ENCODE measurements at regions not wholly inside any gene's neighbourhood (a gene's known extent, or its start where the extent isn't known, plus 50 kb on each side); places are given as distances from the start of the nearest gene placed in this dataset.

DNA sequence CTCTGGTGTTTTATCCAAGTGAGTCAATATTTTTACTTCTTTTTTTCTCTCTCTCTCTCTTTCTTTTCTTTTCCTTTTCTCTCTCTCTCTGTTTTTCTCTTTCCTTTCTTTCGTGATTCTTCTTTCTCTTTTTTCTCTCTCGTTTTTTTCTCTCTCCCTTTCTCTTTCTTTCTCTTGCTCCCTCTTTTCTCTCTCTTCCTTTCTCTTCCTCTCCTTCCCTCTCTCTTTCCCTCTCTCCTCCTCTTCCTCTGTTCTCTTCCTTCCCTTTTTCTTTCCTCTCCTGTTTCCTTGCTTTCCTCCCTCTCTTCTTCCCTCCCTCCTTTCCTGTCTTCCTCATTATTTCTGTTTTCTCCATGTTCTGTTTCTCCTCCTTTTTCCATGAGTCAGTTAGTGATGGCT, 641.5 kb downstream of the FGF9 start:
- no peak for DNase-seq
- H3K9me3 Mint-ChIP-seq, result peaks cover 2% of the 10 kb centered on the region
- no peaks in the 10 kb centered on the region for H3K4me1 Mint-ChIP-seq
- H3K36me3 Mint-ChIP-seq, result peaks cover 1% of the 10 kb centered on the region
- no peak overlapping the region for H3K27ac Mint-ChIP-seq
- H3K27me3 Mint-ChIP-seq, result peaks cover 2% of the 10 kb centered on the region
- no peak overlapping the region for H3K4me3 Mint-ChIP-seq

GRCh38 chr13:22316494-22317025, 645.7 kb downstream of the FGF9 start:
- no peaks in the 10 kb centered on the region for H3K36me3 Mint-ChIP-seq
- H3K27ac Mint-ChIP-seq, result no peak overlapping the region
- no peaks in the 10 kb centered on the region for H3K4me1 Mint-ChIP-seq
- H3K27me3 Mint-ChIP-seq, result no peaks in the 10 kb centered on the region
- no peak overlapping the region for H3K4me3 Mint-ChIP-seq
- no peak for DNase-seq
- H3K9me3 Mint-ChIP-seq, result no peaks in the 10 kb centered on the region

GRCh38 chr13:22320991-22321390, 650.1 kb downstream of the FGF9 start:
- DNase-seq, result no peak
- H3K27me3 Mint-ChIP-seq, result no peaks in the 10 kb centered on the region
- no peak overlapping the region for H3K27ac Mint-ChIP-seq
- H3K36me3 Mint-ChIP-seq, result peaks cover 1% of the 10 kb centered on the region
- H3K4me3 Mint-ChIP-seq, result no peak overlapping the region
- H3K4me1 Mint-ChIP-seq, result no peaks in the 10 kb centered on the region
- no peaks in the 10 kb centered on the region for H3K9me3 Mint-ChIP-seq

- no peak for DNase-seq
- Mint-ChIP-seq H3K27ac (no peak overlapping the region), H3K4me3 (no peak overlapping the region), H3K36me3 (peaks cover 1% of the 10 kb centered on the region), H3K9me3 (no peaks in the 10 kb centered on the region), H3K4me1 (no peaks in the 10 kb centered on the region), H3K27me3 (no peaks in the 10 kb centered on the region)
These were observed 654.9 kb downstream of the FGF9 start for GRCh38 chr13:22325761-22326160.

- H3K27ac Mint-ChIP-seq, result no peak overlapping the region
These were observed 661.5 kb downstream of the FGF9 start for GRCh38 chr13:22332416-22332815.

GRCh38 chr13:22336460-22336859, 665.6 kb downstream of the FGF9 start:
- no peak for DNase-seq
- H3K4me1 Mint-ChIP-seq, result no peaks in the 10 kb centered on the region
- no peak overlapping the region for H3K27ac Mint-ChIP-seq
- peaks cover 4% of the 10 kb centered on the region for H3K27me3 Mint-ChIP-seq
- H3K9me3 Mint-ChIP-seq, result peaks cover 10% of the 10 kb centered on the region
- peaks cover 11% of the 10 kb centered on the region for H3K36me3 Mint-ChIP-seq
- no peak overlapping the region for H3K4me3 Mint-ChIP-seq

More at GRCh38 chr13:22332416-22332815, 661.5 kb downstream of the FGF9 start:
- no peak overlapping the region for H3K4me3 Mint-ChIP-seq
- H3K9me3 Mint-ChIP-seq, result peaks cover 4% of the 10 kb centered on the region
- no peaks in the 10 kb centered on the region for H3K4me1 Mint-ChIP-seq
- DNase-seq, result no peak
- no peaks in the 10 kb centered on the region for H3K27me3 Mint-ChIP-seq
- peaks cover 7% of the 10 kb centered on the region for H3K36me3 Mint-ChIP-seq

GRCh38 chr13:22357132-22357531, 686.3 kb downstream of the FGF9 start:
- Mint-ChIP-seq H3K36me3 (peaks cover 2% of the 10 kb centered on the region), H3K9me3 (peaks cover 10% of the 10 kb centered on the region), H3K4me3 (no peak overlapping the region), H3K27me3 (no peaks in the 10 kb centered on the region), H3K4me1 (peaks cover 5% of the 10 kb centered on the region), H3K27ac (peak overlapping the region; percentile 7)
- no peak for DNase-seq

- Mint-ChIP-seq H3K4me3 (no peak overlapping the region), H3K27me3 (no peaks in the 10 kb centered on the region), H3K36me3 (peaks cover 4% of the 10 kb centered on the region), H3K27ac (no peak overlapping the region), H3K9me3 (peaks cover 20% of the 10 kb centered on the region), H3K4me1 (no peaks in the 10 kb centered on the region)
- no peak for DNase-seq
These were observed 698.2 kb downstream of the FGF9 start for GRCh38 chr13:22369090-22369489.

DNA sequence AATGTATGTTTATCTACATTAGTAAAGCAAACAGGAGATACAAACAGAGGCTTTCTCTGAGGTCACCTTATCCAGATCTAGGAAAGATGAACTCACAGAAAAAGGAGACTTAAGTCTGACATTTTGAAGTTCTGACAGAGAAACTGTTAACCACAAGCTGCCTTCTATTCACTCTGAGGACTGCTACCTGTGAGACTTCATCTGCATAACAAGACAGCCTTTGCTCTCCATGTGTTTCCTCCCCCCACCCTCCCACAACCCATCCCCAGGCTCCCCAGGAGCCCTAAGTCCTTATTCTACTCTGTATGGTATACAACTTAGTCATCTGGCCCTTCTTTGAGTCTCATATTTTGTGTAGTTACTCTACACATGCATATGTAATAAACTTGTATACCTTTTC, 699.0 kb downstream of the FGF9 start:
- Mint-ChIP-seq H3K27ac (no peak overlapping the region), H3K27me3 (no peaks in the 10 kb centered on the region), H3K9me3 (peaks cover 17% of the 10 kb centered on the region), H3K36me3 (peaks cover 3% of the 10 kb centered on the region), H3K4me3 (no peak overlapping the region), H3K4me1 (no peaks in the 10 kb centered on the region)
- DNase-seq, result no peak

- H3K27me3 Mint-ChIP-seq, result no peaks in the 10 kb centered on the region
- no peak overlapping the region for H3K27ac Mint-ChIP-seq
- DNase-seq, result no peak
- no peak overlapping the region for H3K4me3 Mint-ChIP-seq
- H3K36me3 Mint-ChIP-seq, result peaks cover 3% of the 10 kb centered on the region
- H3K4me1 Mint-ChIP-seq, result no peaks in the 10 kb centered on the region
- peaks cover 20% of the 10 kb centered on the region for H3K9me3 Mint-ChIP-seq
These were observed 701.4 kb downstream of the FGF9 start for GRCh38 chr13:22372261-22372660.

GRCh38 chr13:22375151-22375550, 704.3 kb downstream of the FGF9 start:
- DNase-seq, result no peak
- Mint-ChIP-seq H3K27me3 (no peaks in the 10 kb centered on the region), H3K27ac (no peak overlapping the region), H3K9me3 (peaks cover 28% of the 10 kb centered on the region), H3K4me3 (no peak overlapping the region), H3K4me1 (no peaks in the 10 kb centered on the region), H3K36me3 (peaks cover 3% of the 10 kb centered on the region)

- no peaks in the 10 kb centered on the region for H3K4me1 Mint-ChIP-seq
- H3K4me3 Mint-ChIP-seq, result no peak overlapping the region
- no peaks in the 10 kb centered on the region for H3K9me3 Mint-ChIP-seq
- no peaks in the 10 kb centered on the region for H3K36me3 Mint-ChIP-seq
- H3K27ac Mint-ChIP-seq, result no peak overlapping the region
- no peak for DNase-seq
- no peaks in the 10 kb centered on the region for H3K27me3 Mint-ChIP-seq
These were observed 717.0 kb downstream of the FGF9 start for GRCh38 chr13:22387899-22388298.

DNA sequence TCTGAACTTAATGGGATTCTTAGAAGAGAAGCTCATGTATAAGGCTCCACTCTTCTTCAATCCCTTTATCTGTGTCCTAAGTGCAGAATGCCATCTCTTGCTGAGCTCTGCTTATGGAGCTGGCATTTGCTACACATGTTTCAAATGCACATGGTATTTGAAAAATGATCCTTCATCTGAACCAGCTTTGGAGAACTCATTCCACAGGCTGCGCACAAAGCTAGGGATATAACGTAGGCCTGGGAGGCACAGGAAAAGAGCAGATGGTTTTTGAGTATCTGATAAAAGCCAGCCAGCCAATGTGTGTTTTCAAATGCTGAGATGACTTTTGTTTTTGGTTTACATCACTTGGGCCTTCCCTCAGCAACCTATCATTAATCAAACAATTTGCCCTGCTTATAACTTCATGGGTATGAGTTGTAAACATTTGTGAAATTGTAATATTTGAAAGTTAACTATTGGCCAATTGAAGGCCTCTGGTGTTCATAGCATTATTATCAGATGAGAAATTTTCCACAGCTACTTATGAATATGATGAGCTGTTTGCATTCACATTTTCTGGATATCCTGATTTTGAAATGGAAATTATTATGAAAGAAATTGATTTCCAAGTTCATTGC, 729.0 kb downstream of the FGF9 start:
- no peak overlapping the region for H3K27ac Mint-ChIP-seq
- no peak for DNase-seq
- H3K36me3 Mint-ChIP-seq, result peaks cover 2% of the 10 kb centered on the region
- H3K4me3 Mint-ChIP-seq, result no peak overlapping the region
- H3K9me3 Mint-ChIP-seq, result peaks cover 2% of the 10 kb centered on the region
- no peaks in the 10 kb centered on the region for H3K4me1 Mint-ChIP-seq
- H3K27me3 Mint-ChIP-seq, result peaks cover 3% of the 10 kb centered on the region

GRCh38 chr13:22402682-22403081, 731.8 kb downstream of the FGF9 start:
- H3K4me3 Mint-ChIP-seq, result no peak overlapping the region
- peaks cover 2% of the 10 kb centered on the region for H3K9me3 Mint-ChIP-seq
- no peak overlapping the region for H3K27ac Mint-ChIP-seq
- H3K27me3 Mint-ChIP-seq, result peaks cover 3% of the 10 kb centered on the region
- DNase-seq, result no peak
- H3K4me1 Mint-ChIP-seq, result no peaks in the 10 kb centered on the region
- peaks cover 2% of the 10 kb centered on the region for H3K36me3 Mint-ChIP-seq

- no peaks in the 10 kb centered on the region for H3K4me1 Mint-ChIP-seq
- peaks cover 2% of the 10 kb centered on the region for H3K36me3 Mint-ChIP-seq
- no peak overlapping the region for H3K27ac Mint-ChIP-seq
- no peak for DNase-seq
- H3K4me3 Mint-ChIP-seq, result no peak overlapping the region
- peaks cover 2% of the 10 kb centered on the region for H3K9me3 Mint-ChIP-seq
- H3K27me3 Mint-ChIP-seq, result peaks cover 3% of the 10 kb centered on the region
These were observed 732.3 kb downstream of the FGF9 start for GRCh38 chr13:22403144-22403543.

GRCh38 chr13:22405891-22406290, 735.0 kb downstream of the FGF9 start:
- H3K27me3 Mint-ChIP-seq, result peaks cover 3% of the 10 kb centered on the region
- DNase-seq, result no peak
- H3K4me1 Mint-ChIP-seq, result no peaks in the 10 kb centered on the region
- peaks cover 2% of the 10 kb centered on the region for H3K36me3 Mint-ChIP-seq
- no peak overlapping the region for H3K27ac Mint-ChIP-seq
- peaks cover 7% of the 10 kb centered on the region for H3K9me3 Mint-ChIP-seq
- no peak overlapping the region for H3K4me3 Mint-ChIP-seq

All from activated naive CD8-positive, alpha-beta T cell treated with anti-CD3 and anti-CD28 coated beads for 36 hours (primary cell).